DMS153 (cell line): ENCODE measurements at regions not wholly inside any gene's neighbourhood (a gene's known extent, or its start where the extent isn't known, plus 50 kb on each side); places are given as distances from the start of the nearest gene placed in this dataset.
"Not testable (repeated sequence)": the region's sequence is repeated elsewhere in the genome, so short reads cannot be mapped to it uniquely, and the experiment has no call there.

Source experiments
- DNase-seq: peaks from one replicate; lab custom pipeline; 2025; lab: John Stamatoyannopoulos, UW

DNA sequence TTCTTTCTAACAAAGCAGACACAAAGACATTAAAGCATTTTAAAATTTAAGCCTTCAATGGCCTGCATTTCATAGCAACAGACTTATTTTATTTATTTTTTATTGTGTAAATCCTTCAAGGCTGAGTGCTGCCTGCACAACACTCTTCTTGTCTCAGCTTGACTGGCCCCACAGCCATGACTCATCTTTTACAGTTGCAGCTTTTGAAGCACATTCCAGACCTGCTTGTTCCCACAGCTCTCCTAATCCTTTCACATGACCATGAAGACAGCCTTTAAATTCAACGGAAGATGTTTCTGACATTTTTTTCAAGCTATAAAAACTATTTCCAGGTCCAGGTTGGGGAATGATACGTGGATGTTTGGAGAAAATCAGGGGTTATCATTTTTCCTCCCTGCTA is 276.9 kb upstream of the TACR3 start:
- peak; percentile 6 for DNase-seq

DNA sequence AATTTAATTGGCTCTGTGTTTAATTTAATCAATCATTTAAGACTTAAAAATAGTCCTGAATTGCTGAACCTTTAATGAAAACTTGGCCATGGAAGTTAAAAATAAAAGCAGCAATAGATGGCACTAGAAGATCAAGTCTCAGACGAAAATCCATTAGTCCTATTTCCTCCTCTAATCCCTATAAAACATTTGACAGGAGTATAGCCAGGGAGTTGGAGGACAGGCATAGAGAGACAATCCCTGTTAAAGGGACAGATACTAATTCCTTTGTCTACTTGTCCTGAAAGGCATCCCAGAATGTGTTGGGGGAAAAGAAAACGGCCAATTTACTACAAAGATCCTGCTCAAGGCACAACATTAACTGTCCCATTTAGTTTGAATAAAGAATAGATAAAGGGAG is 276.3 kb upstream of the TACR3 start:
- peak; percentile 54 for DNase-seq

DNA sequence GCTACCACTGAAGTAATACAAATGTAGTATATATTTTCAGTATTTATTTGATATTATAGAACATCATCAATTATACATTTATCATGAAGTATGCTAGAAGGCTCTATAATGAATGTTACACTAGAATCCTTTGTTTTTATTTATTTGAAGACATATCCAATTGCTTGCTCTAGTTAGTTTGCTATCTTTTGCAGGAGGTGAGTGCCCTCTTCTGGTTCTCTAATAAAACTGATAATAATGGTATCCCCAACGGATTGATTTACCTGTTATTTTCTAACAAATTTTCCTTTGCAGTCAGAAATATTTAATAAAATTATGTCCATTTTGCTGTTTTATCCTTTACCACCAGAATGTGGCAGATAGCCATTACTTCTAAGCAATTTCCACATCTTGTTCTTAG is 274.3 kb upstream of the TACR3 start:
- DNase-seq, result no peak

DNA sequence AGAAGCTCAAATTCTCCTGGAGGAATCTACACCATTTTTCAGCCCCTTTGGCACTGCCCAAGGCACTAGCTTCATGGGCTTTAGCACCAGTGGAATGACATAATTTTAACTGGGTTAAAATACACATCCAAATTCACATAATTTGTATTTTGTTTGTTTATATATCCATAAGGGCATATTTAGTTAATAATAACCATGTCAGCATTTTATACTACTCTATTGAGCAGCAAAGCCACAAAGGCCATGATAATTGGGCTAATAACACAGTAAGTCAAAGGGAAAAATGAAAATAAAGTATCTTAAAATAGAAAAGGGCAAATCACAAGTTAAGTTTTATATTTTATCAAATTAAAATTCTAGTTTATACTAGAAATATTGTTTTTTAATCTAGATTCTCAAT is 262.7 kb upstream of the TACR3 start:
- DNase-seq, result no peak

DNA sequence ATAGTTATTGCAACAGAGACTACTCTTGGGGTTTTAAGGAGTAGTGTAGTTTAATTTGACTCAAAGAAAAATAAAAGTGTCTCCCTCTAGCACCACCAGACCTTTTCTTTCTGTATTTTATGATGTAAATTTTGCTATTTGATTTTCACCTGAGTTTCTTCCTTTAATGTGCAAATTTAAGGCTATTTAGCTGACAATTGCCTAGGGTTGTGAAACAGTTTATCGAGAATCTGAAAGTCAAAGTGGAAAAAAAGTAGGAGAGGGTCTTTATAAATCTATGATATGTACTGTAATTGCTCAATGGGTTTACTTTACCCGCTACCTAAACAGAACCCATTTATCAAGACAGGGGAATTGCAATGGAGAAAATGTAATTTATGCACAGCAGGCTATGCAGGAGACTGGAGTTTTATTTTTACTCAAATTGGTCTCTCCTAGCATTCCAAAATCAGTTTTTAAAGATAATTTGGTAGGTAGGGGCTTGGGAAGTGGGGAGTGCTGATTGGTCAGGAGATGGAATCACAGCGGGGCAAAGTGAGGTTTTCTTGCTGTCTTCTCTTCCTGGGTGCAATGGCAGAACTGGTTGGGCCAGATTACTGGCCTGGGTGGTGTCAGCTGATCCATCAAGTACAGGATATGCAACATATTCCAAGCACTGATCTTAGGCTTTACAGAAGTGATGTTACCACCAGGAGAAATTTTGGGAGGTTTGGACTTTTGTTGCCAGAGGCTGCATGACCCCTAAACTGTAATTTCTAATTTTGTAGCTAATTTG is 228.6 kb upstream of the TACR3 start:
- DNase-seq, result no peak

DNA sequence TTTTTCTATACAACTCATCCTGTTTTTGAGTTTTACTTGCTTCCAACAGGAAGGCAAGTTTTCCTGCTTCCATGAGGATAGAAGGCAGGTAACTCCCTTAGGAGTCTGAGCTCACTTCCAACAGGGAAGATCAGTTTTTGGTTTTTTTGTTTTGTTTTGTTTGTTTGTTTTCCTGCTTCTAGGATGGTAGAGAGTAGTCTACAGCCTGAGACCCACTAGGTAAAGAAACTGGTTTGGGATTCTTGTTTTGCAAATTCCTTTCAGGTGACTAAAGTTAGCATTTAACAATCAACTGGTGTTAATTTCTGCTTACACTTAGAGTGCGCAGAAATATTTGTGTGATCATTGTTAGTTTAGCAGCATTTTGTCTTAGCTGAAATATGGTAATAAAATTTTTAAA is 227.8 kb upstream of the TACR3 start:
- DNase-seq, result no peak

DNA sequence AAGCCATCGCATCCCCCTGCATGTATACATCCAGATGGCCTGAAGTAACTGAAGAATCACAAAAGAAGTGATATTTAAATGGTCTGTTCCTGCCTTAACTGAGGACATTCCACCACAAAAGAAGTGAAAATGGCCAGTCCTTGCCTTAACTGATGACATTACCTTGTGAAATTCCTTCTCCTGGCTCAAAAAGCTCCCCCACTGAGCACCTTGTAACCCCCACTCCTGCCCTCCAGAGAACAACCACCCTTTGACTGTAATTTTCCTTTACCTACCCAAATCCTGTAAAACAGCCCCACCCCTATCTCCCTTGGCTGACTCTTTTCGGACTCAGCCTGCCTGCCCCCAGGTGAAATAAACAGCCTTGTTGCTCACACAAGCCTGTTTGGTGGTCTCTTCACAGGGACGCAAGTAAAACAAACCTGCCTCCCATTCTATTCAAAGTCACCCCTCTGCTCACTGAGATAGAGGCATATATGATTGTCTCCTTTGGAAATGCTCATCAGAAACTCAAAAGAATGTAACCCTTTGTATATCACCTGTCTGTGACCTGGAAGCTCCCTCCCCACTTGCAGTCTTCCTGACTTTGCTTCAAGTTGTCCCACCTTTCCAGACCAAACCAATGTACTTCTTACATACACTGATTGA is 227.0 kb upstream of the TACR3 start:
- not testable (repeated sequence) for DNase-seq

DNA sequence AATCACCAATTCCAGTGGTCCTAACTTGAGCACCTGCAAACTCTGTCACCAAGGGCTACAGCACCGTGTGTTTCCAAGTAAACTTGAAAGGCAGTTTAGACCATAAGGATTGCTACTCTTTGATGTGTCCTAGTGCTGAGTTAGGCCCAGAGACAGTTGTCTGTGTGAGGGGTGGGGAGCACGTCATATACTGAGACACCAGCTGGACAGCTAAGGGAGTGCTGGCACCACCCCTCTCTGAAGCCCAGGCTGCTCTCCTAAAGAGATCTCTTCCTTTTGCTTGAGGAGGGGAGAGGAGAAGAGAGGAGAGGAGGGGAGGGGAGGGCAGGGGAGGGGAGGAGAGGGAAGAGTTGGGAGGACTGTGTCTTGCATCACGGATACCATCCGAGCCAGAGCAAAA is 218.7 kb upstream of the TACR3 start:
- DNase-seq, result no peak

DNA sequence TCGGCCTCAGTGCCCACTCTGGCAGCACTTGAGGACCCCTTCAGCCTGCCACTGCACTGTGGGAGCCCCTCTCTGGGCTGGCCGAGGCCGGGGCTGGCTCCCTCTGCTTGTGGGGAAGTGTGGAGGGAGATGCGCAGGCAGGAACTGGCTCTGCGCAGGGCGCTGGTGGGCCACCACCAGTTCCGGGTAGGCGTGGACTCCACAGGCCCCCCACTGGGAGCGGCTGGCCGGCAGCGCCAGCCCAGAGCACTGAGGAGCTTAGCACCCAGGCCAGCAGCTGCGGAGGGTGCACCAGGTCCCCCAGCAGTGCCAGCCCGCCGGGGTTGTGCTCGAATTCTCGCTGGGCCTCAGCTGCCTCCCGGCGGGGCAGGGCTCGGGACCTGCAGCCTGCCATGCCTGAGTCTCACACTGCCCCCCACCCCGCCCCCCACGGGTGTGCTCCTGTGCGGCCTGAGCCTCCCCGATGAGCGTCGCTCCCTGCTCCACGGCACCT is 216.9 kb upstream of the TACR3 start:
- DNase-seq, result no peak

DNA sequence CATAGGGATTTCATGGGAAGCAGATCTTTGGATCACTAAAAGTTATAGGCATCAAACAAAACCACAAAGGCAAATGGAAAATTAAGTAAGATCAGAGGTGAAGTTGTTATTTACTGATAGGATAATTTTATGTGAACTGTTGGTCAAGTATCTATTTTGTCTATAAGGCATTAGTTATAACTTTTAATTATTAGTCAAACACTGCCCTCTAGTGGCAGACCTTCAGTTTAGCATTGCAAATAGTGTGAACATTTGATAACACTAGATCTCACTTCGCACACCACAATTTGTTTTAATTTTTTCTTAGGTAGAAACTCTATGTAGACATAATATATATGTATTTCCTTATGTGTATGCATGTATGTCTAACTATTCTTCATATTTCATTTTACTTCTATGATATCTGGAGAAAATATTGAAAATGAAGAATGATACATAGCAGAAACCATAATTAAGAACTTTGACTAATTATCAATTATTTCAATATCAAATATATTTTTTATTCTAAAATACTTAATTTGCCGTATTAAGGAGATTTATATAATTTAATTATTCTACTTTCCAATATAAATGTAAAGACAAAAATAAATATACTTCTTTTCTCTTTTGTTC is 214.5 kb upstream of the TACR3 start:
- no peak for DNase-seq

DNA sequence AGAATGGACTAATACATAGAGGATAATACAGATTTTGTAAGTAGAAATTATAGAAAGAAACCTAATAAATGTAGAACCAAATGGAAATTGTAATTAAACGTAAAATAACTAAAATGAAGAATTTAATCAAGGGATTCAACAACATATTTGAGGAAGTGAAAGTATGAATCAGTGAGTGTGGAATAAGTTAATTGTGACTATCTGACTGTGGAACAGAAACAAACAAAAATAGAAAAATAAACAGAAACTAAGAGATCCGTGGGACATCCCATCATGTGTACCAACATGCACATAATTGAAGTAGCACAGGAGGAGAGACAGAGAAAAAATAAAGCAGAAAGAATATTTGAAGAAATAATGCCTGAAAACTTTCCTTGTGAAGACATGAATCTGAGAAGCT is 208.6 kb upstream of the TACR3 start:
- DNase-seq, result no peak

DNA sequence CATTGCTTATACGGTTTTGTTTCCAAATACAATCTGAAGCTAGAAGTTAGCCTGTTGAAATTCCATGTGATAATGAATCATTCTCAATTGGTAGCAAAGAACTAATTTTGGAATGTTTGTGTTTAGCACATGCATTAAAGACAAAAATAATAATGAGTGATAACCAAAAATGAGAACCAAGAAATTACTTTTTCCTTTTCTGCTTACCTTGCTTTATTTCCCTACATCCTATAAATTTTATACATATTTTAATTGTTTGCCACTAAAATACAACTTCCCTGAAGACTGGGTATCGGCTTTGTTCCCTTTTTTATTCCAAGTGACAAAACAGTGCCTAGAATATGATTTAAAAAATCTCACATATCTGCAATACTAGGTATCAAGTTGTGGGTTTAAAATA is 203.8 kb upstream of the TACR3 start:
- no peak for DNase-seq

DNA sequence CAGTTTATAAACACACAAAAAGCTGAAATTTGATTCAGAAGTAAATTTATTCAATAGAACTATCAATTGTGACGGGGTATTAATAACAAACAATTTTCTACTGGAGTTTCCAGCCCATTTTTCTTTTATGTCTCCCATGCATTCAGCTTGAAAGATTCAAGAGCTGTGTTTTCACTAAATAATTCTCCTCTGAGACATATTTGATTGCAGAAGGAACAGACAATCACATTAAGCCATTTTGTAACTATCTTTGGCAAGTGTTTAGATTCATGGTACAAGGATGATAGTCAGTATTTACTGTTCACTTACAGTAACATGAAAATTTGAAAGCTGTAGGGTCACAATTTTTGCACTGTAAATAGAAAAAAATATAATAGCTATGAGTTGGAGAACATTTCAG is 198.4 kb upstream of the TACR3 start:
- no peak for DNase-seq

DNA sequence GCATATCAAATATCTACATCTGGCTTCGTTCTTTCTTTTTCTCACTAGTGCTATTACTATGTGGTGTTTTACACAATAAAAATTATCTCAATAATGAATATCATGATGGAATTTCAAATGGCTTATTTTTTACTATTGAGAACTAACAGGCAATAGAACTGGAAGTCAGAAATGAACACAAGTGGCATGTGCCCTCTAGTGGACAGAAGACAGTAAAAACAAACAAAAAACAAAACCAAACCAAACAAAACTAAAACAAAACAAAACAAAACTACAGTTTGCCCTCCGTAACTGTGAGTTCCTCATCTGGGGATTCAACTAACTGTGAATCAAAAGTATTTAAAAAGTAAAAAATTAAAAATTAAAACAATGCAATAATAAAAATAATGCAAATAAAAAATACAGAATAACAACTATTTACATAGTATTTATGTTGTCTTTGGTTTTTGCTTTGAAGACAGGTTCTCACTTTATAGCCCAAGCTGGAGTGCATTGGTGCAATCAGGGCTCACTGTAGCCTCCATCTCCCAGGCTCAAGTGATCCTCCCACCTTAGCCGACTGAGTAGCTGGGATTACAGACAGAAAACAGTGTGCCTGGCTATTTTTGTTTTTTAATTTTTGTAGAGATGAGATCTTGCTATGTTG is 195.6 kb upstream of the TACR3 start:
- DNase-seq, result no peak

DNA sequence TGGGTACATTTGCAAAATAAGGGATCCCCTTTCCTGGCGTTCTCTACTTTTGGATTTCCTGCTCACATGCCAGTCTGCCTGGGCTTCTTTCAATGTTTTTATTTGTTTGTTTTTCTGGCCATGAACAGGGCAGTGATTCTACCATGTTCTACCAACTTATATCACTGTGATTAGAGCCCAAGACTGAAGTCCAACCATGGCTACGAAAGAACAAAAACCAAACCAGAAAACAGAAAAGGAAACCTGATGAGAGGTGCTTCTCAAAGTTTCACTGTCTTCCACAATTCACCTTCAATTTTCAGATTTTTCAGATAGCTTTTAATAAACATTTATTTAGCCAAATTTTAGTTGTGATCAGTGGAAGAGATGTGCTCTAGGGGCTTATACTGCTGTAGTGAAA is 187.6 kb upstream of the TACR3 start:
- no peak for DNase-seq

DNA sequence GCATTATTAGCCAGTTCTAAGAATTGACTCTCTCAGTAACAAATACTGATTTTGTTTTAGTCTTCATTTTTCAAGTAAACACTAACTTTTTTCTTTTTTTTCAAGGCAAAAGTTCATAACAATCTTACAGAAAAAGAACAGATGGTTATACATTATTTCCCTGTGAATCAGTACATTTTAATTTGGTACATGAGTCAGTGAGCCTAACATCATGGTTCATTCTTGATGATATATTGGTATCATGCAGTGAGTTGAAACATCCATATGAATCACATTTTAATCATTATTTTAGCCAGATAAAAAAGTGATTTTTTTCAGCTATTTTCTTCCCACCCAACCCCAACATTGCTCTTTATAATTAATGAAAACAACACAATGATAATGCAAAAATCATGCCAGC is 184.3 kb upstream of the TACR3 start:
- no peak for DNase-seq

DNA sequence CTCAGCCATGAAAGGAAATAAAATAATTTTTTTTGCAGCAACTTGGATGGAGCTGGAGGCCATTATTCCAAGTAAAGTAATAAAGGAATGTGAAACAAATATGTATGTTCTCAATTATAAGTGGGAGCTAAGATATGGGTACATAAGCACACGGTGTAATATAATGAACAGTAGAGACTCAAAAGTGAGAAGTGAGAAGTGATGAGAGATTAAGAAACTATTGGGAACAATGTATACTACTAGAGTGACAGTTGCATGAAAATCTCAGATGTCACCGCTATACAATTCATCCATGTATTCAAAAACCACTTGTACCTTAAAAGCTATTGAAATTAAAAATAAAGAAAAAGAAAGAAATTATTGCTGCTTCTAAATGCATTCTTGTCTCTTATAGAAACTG is 182.9 kb upstream of the TACR3 start:
- no peak for DNase-seq

DNA sequence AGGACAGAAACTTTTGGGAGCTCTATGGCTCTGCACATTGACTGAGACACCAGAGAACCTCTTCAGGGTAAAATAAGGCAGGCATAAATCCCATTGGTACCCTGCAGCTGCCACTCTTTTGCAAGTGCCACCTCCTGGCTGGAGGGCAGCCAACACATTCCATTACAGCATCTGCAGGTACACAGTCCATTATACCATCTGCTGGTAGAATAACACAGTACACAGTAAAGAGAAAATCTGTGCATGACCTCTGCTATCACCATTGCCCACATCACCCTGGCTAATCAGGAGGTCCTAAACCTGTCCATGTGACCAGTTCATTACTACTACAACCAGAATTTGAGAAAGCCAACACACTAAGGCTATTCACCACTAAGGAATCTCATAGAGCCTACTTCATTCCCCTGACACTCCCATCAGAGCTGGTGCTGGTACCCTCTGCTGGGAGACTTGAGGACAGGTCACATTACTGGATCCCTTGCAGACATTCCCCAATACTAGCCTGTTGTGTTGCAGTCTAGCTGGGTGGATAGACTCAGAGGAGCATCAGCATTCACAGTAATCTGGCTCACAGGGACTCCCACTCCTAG is 176.2 kb upstream of the TACR3 start:
- DNase-seq, result no peak

DNA sequence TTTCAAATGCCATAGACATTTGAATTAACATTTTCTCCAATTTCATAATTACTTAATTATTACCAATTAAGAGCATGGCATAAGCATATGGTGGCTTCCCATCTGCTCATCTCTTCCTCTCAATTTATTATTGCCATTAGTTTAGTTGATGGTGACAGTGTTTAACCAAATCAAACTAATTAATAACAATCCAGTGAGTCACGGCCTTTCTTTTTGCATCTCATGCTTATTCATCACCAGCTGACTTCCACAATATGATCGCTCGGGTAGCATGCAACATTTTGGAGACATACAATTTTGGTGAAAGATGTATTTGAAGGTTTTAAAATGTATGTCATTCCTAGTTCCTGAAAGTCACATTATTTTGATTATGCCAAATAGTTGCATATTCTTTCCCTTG is 172.8 kb upstream of the TACR3 start:
- no peak for DNase-seq

DNA sequence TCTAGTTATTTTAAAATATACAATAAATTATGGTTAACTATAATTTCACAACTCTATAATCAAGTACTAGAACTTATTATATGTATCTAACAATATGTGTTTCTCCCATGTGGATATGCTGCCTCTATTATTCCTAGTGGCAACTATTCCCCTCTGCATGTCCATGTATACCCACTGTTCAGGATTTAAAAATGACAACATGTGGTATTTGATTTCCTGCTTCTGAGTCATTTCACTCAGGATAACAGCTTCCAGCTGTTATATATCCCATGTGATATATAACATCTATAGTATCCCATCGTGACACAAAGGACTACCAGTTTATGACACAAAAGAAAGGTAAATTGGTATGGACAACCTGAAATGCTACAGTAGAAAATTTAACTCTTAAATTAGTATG is 167.4 kb upstream of the TACR3 start:
- DNase-seq, result no peak

DNA sequence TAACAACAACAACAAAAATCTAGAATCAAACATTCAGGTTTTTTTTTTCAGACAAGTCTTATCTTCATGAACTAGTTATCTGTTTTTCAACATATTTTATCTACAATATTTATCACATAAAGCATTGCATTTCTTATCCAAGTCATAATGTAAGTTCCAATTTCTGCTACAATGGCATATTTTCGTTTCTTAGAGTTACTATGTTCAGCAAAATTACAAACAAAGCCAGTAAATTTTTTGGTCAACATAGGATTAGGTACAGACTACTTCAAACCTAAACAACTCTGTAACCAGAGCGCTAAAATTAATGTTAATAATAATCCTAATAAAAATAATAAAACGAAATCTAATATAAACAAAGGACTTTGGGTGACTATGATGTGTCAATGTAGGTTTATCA is 165.4 kb upstream of the TACR3 start:
- no peak for DNase-seq

DNA sequence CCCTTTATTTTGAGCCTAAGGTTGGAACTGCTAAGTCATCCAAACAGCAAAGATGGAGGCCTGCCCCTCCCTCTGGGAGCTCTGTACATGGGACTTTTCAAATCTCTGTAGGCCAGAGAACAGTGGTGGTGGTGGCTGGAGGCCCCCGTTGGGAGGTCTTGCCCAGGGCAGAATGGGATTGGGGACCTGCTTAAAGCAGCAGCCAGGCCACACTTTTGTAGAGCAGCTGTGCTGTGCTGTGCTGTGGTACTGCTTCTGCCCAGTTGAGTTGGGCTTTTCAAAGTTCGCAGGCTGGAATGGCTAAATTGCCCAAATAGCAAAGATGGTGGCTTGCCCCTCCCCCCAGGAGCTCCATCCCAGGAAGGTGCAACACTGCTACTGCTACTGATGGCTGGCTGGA is 147.5 kb upstream of the TACR3 start:
- no peak for DNase-seq

DNA sequence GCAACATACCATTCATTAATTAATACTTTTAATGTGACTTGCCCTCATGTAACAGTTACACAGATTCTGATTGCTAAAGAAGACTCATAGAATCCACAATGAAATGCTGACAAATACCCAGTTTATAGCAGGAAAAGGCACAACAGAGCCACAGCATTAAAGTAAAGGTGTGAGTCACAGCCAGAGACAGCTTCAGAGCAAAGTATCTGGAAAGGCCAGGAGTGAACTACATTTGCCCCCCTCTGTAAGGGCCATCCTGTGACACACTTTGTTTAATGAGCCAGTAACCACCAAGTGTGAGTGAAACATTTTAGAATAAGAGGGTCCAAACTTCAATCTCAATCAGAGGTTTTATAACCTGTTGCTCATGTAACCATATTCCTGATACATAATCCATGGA is 133.8 kb upstream of the TACR3 start:
- DNase-seq, result no peak
